NCI-H82 (cell line): ENCODE measurements at regions not wholly inside any gene's neighbourhood (a gene's known extent, or its start where the extent isn't known, plus 50 kb on each side); places are given as distances from the start of the nearest gene placed in this dataset.

Experiments used
- DNase-seq: peaks from one replicate; lab custom pipeline; 2025; lab: John Stamatoyannopoulos, UW

DNA sequence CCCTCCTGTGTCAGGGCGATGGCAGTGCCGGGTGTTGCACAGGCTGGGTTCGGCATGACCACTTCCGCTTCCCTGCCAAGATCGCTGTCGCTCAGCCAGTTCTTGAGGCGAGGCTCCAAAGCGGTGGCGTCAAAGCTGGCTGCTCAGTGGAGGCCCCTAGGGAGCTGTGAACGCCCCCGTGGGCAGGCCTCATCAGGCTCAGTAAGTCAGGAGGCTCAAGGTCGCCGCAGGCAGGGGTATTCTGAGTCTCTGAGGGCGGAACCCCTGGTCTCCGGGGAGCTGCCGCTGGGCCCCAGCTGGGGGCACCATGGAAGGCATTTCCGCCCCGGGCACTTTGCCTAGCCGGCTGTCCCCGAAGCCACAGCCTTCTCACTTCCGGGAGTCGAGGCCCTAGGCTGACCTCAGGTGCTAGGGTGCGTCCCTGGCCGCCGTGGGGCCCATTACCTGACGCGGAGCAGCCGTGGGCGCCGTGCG, 210.4 kb downstream of the SOCS6 start:
- DNase-seq: peak; percentile 20

DNA sequence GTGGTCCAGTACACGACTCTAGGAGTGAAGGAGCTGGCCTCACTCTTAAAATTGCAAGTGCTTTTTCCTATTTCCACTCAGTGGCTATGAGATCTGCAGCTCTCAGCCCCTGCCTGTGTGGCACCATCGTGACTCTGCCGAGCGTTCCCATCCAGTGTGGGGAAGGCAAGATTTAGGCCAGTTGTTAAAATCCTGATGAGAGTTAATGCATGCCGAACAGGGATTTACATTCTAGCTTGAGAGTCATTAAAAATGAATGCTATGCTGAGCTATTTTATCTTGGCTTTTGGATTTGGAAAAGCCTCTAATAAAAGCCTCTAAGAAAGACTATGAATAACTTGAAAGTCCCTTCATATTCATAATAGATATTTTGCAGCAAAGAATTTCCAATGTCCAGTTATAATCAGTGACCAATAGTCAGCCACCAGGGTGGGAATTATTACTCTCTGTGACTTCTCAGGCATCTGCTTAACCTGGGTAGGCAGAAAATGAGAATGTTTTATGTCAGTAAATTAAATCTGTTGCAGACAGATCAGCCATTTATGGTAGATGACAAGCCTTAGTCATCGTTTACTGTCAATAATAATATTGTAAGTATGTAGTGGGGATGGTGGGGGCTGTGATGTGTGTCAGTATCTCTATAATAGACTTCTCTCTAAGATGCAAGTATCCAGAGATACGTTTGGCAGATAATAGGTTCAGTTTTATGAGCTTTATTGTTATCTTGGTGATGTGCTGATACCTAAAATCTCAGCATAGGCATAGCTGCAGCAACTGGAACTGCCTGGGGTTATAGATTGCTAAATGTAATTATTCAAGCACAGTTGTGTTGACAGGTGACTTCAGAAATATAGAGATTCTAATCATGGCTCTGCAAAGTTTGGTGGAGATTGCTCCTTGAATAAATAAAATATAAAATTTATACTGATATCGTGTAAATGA, 207.8 kb downstream of the SOCS6 start:
- DNase-seq: no peak

DNA sequence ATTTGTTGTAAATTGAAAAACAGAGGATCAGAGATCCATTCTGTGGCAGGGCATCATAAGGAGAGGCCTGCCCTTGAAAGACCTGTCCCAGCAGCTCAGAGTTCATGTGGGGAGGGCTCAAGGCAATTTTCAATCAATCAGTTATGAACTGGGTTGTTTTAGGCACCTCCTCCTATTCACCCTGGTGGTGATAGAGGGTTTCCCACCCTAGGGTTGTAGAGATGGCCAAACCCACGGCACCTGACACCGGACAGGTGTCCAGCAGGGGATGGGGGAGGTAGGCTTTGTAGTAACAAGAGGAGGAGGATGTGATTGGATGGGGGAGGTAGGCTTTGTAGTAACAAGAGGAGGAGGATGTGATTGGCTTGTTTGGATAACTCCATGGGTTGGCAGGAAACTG, 205.7 kb downstream of the SOCS6 start:
- DNase-seq: no peak

DNA sequence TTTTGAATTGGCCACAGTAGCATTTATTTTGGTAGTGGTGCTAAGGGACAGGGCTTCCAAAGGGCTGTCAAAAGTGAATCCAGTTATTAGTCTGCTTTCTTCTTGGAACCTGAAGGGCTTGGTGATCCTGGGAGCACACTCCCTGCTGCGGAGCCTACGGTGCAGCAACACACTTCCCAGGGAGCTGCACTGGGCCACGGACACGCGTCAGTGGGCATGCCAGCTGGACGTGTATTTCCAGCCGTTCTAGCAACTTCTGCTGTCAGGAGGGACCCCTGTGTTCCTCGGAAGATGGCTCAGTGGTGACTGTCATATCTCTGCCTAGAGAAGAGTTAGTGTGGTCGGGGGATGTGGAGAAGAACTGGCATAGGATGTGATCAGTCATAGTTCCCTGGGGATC, 204.6 kb downstream of the SOCS6 start:
- no peak for DNase-seq

DNA sequence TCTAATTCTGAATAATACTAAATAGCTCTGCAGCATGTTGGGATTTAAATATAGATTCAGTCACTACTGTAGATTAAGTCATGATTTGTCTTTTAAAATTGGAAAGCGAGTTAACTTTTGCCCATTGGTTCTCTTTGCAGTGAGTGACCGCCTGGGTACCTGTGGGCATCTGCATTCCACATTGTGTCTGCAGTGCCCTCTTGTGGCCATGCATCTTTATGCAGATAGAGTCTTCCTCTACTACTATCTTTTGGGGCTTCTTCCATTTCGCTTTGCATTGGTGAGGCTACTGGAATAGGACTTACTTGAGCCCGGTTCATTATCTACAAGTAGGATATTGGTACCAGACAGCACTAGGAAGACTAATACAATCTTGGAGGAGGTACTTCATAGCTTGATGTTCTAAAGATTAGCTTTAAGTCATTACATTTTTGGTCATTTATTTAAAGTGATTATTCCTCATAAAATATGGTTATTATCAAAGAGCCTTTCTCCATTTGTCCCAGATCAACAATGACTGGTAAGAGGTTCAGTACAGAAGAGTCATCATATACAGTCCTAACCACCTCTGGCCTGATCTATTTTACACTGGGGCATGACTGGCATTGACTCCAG, 203.0 kb downstream of the SOCS6 start:
- DNase-seq: peak; percentile 80

DNA sequence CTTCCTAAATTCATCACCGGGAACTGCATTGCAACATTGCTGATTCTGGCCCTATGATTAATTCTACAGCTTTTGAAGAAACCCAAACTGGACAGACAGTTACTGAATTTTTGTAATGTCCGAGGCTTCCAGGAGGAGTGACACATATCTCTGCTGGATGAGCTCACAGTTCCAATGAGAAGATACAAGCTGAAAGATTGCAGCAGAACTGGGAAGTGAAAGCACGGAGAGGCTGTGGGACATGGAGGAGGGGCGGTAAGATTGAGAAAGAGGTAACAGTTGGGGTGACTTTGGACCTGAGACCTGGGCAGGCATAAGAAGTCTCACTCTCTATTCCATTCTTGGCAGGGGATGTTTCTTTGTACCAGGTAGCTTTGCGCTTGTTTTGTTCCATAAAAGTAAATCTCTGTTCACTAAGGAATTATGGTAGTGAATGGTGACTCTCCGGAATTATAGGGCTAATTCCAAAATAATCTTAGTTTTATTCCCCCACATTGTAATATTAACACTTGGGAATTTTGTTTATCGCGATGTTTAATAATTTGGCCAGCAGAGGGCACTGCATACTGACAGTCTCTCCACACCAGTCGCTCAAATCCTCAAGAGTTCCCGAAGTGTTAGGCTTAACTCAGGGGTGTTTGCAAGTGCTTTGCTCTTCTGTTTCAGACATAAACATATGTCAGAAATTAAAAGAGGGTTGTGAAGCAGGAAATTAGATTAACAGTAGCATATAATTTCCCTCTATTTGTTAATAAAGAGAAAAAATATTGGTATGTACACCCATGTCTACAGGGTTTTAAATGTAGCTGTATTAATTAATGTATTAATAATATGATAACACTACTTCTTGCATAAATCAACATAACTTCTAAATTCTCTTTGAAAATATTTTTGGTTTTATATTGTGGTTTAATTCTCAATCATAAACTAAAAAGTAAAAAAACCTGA, 201.4 kb downstream of the SOCS6 start:
- DNase-seq: peak; percentile 79

DNA sequence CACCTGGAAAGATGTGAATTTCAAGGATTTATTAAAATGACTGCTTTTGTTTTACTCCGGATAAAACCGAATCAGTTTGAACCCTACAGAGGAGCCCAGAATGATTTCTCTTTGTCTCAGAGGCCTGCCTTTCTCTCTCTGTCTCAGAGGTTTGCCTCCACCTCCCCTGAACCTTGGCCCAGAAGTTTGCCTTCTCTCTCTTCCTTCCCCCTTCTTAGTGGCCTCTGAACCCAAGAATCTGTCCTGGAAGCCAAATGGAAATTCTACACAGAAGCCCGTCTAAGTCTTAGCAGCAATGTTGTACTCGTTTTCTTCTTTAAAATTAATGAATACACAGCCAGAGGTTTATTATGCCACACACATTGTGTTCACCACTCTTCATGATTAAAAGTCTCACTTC, 200.7 kb downstream of the SOCS6 start:
- DNase-seq: no peak

DNA sequence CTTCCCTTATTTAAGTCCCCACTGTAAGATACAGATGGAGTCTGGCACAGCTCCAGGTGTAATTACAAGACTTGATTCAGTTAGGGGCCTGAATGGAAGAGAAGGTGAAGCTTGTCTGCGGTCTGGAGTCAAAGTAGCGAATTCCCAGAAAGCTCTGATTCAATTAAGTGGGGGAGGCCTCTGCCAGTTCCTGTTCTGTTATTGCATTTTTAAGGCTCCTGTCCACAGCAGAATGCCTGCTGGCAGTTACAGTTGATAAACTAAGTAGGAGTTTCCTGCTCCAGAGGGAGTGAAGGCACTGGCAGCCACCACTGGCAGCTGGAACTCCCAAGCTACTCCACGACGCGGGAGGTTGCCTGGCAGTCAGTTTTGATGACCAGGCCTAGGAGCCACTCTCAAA, 181.1 kb downstream of the SOCS6 start:
- DNase-seq: peak; percentile 89

DNA sequence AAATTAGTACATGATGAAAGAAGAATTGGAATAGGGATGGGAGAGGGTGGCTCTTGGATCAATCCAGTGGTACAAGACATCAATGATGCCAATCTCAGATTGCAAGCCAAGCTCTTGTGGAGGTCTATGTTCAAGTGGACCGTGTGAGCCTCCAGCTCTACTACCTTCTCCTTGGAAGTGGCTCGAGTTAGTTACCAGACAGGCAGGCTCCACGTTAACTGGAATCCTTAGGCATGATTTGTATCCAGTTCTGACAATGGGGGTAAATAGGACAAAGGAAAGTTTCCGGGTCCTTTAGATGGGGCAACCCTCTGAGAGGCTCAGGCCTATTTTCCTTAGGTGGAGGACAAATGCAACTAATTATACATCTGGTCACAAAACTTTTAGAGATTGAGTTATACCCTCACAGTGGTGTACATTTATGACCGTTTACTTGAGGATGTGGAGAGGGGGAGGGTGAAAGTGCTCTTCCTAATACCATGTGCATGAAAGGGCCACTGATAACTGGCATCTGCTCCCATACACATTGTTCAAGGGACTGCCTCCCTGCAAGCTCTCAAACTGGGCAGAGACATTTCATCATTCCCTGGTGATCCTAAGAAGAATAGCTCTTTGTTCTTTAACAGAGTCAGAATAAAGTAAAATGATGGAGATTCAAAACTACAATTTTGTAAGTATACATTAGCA, 180.2 kb downstream of the SOCS6 start:
- no peak for DNase-seq

DNA sequence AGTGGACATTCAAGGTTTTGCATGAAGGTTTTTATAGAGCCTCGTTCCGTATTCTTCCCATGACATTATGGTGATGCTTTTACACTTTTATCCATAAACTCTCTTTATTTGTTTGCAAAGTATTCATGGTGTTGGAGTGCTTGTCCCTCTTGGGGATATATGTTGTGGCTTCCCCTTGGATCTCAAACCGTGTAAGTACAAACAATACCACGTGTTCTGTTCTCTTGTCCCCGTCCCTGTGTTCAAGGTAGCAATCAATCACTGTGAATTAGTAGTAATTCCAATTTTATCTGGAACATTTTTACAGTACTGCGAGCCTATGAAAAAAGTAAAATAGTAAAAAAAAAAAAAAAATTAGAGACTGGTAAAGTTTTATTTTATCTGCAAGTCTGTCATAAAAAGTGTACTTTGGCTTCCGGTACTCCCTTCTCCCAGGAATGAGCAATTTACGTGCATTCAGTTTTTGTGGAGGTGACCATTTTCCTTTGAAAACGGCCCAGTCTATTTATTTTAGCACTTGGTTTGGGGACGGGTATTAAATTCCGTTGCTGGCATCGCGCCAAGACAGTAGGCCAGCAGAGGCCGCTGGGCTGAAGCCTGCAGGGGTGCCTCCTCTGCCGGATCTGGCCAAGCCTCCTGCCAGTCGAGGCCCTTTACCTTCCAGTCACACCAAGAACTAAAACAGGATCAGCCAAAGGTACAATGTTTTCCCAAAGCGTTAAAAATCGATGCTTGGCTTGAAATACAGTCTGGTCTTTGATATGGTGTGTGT, 175.7 kb downstream of the SOCS6 start:
- DNase-seq: peak; percentile 85

DNA sequence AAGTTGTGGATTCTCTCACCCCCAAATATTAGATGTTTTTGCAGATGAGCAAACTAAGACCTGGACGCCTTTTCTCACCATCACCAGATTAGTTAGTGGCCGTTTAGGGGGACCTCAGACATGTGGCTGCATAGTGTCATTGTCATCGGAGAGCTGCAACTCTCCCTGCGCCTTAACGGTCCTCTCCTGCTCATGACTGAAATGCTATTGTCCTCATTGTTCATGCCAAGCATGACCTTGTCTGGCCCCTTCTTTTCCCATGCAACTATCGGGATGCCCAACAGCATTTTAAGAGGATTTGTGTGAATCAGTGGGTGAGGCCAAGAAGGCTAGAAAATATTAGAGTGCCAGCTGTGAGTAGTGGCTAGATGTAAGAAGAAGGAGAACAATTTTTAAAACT, 174.2 kb downstream of the SOCS6 start:
- DNase-seq: peak; percentile 33

DNA sequence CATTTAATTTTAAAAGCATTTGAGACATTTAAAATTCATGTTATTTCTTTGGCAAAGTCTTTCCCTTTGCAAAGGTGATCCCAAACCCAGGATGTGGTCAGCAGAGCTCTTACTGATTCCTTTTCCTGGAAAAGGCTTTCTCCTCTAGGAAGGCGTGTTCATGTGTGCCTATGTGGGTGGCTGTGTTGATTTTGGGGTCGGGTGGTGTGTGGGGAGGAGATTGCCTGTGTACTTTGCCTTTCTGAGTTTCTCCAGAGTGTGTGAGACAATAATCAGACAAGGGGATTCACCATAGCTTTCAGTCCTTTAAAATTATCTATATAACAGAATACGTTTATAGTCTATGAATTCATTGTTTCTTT, 173.2 kb downstream of the SOCS6 start:
- no peak for DNase-seq

DNA sequence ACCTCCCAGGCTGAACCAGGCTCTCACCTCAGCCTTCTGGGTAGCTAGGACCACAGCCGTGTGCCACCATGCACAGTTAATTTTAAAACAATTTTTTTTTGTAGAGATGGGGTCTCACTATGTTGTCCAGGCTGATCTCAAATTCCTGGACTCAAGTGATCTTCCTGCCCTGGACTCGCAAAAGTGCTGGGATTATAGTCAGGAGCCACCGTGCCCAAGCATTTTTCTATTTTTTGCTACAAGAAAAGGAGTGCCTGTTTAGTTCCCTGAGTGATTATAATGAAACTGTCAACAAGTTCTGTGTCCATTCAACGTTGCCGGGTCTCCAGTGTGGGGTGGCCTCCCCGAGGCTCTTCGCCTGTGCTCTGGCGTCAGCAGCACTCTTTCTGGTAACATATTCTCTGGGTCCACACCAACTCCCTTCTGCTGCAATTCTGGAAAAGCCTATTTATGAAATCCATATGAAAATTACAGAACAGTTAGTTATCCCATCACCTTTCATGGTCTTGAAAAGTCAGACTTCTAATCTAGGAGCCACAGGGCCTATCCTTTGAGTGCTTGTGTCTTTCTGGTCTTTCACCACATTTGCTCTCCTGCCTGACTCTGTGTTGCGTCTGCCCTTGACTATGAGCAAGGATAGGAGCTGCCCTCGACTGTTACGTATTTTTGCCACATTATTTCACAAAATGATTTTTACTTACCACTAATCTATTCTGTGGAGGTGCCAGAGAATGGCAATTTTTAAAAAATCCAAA, 172.7 kb downstream of the SOCS6 start:
- peak; percentile 37 for DNase-seq

DNA sequence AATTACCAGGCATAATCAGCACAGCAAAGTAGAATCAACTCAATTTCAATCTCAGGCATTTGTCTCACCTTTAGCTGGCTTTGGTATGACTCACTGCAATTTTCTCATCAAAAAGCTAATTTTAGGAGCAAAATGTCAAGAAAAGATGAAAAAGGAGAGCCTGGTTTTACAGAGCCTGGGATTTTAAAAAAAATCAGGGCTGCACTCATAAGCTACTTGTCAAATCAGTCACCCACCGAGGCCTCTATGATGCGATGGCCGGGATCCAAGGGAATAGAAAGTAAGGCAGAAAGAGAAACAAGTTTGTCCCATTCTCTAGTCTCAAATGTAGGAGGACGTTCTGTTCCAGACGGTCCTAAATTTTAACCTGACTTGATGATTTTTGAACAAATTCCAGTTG, 170.9 kb downstream of the SOCS6 start:
- DNase-seq: no peak

DNA sequence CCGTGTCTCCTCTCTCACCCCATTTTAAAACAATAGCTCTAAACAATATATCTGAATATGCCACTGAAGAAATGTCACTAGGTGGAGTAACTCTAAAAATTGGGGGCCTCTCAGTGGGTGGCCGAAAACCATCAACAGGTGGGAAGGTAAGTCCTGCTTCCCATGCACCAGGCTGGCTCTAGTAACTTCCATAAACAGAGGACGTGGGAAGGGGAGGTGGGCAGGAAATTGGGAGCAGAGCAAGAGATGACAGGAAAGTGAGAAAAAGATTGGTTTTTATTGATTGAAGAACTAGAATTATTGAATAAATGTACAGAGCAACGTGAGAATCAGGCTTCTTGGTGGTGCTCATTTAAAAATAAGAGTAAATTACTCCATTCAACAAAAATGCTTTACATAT, 170.4 kb downstream of the SOCS6 start:
- no peak for DNase-seq

DNA sequence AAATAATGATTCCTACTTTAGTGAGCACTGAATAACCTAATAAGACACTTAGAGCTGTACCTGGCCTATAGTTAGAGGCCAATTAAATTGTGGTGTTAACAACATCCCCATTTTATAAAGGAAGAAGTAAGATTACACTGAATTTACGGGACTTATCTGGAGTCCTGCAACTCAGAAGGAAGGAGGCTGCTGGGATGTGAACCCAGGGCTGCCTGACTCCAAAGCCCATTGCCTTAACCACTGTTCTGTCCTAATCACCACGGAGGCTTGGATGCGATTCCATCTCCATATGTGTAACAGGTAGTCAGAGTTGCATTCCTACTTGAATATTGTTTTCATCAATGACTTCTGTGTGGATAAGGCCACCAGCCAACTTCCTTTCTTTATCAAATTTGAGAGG, 168.9 kb downstream of the SOCS6 start:
- no peak for DNase-seq

DNA sequence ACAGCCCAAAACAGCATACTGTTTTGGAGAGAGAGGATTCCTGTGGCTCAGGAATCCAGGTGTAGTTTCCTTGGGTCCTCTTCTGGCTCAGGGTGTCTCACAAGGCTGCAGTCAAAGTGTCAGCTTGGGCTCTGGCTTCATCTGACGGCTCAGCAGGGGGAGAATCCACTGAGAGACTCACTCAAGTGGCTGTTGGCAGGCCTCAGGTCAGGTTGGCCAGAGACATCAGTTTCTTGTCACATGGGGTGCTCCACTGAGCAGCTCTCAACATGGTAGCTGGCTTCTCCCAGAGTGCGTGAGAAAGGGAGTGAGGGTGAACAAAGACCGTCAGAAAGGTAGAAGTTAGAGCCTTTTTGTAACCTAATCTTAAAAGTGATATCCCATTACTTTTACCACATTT, 168.4 kb downstream of the SOCS6 start:
- DNase-seq: no peak

DNA sequence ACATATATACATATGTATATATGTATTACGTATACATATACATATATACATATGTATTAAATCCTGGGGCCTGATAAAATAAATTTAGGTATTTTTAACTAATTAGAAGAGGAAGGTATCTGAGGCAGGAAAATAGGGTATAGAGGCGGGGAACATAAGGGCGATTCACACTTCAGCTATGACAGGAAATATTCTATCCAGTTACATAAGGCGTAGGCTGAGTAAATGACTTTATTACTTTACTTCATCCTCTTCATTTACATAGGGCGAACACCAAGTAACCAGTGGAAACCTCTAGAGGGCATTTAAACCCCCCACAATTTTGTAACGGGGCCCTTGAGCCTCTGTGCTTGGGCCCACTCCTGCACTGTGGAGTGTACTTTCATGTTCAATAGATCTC, 167.5 kb downstream of the SOCS6 start:
- DNase-seq: no peak

DNA sequence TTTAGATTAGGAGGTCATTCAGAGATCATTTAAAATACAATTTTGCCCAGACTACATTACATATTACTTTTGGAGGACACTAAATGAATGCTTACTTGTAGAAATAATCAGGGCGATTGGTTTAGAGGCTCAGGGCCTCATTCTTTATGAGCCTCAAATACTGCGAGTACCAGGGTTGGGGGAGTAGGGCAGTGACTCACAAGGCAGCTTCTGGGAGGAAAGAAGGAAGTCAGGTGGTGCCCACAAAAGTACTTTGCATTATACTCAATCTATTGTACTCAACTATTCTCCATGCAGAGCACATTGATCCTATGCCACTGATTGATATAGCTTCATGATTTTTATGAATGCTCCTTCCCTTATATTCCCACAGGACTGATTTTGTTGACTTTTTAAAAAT, 166.9 kb downstream of the SOCS6 start:
- no peak for DNase-seq

DNA sequence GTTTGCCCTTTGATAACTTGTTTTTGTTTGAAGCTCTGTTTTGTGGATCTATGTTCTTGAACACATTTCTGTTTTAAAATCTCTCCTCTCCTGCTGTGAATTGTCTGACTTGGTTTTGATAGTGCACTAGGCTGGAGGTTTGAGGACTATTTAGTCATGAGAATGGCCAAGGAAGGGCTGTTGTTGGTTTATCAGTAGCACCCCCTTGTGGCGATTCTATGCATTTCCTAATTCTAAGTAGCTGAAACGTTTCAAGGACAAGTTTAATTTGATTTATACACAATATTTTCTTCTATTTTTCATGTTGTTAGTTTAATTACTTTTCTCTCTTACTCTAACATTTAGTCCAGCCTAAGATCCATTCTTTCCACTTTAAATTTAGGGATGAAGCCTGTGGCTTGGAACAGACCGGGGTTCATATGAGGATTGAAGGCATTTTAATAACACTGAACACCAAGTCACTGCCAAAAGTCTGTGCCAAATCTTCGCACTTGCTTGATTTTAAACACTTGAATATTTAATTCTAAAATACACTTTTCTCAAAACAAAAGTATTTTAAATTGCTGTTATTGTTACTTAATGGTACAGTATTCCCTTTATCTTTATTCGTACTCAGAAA, 166.0 kb downstream of the SOCS6 start:
- peak; percentile 78 for DNase-seq
